GM13976 (cell line): ENCODE measurements at regions not wholly inside any gene's neighbourhood (a gene's known extent, or its start where the extent isn't known, plus 50 kb on each side); places are given as distances from the start of the nearest gene placed in this dataset.

ENCODE experiments used
- DNase-seq: peaks from one replicate; pipeline ENCODE4 v3.0.0; 2012; ENCODE audit warnings: low spot score
- in situ Hi-C: fragments of 300-500 bp; cut with MboI; formaldehyde crosslinking; loops from one replicate; pipeline ENCODE4 v1.12.0; 2022; ENCODE audit warnings: low sequenced_read_pairs, mixed read lengths, inconsistent platforms; ENCODE audit not compliant: unreplicated experiment
- TF ChIP-seq, protein P1 (sequence below): IDR thresholded peaks from 2 replicates; pipeline ENCODE4 v1.5.1; 2012; ENCODE audit warnings: borderline replicate concordance, mild to moderate bottlenecking; ENCODE audit not compliant: insufficient read depth; ENCODE audit errors: extremely low read depth, missing control alignments, control extremely low read depth

DNA sequence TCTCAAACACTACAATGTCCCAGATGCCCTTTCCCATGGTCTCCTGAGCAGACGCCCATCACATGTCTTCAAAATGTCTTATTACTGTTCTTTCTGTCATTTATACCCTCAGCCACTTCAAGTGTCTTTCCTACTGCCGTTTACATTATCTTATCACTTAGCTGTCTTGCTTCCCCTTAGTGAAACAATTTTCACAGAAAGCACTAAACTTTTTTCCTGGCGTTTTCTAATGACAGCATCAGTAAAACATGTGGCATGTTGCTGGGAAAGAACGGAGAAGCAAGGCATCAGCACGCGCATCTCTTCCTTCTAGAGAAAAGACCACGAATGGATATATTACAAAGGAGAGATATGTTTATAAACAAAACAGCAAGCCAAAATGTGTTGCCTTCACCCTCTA, 189.7 kb upstream of the SLIT2 start:
- DNase-seq: no peak
- TF ChIP-seq, protein P1, sequence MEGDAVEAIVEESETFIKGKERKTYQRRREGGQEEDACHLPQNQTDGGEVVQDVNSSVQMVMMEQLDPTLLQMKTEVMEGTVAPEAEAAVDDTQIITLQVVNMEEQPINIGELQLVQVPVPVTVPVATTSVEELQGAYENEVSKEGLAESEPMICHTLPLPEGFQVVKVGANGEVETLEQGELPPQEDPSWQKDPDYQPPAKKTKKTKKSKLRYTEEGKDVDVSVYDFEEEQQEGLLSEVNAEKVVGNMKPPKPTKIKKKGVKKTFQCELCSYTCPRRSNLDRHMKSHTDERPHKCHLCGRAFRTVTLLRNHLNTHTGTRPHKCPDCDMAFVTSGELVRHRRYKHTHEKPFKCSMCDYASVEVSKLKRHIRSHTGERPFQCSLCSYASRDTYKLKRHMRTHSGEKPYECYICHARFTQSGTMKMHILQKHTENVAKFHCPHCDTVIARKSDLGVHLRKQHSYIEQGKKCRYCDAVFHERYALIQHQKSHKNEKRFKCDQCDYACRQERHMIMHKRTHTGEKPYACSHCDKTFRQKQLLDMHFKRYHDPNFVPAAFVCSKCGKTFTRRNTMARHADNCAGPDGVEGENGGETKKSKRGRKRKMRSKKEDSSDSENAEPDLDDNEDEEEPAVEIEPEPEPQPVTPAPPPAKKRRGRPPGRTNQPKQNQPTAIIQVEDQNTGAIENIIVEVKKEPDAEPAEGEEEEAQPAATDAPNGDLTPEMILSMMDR: no peak
- in situ Hi-C loops: no loop called here

DNA sequence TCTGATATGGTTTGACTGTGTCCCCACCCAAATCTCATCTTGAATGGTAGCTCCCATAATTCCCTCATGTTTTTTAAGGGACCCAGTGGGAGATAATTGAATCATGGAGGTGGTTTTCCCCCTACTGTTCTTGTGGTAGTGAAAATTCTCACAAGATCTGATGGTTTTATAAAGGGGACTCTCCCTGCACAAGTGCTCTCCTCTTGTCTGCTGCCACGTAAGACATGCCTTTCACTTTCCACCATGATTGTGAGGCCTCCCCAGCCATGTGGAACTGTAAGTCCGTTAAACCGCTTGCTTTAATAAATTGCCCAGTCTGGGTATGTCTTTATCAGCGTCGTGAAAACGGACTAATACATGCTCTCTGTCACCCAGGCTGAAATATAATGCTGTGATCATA, 200.9 kb upstream of the SLIT2 start:
- in situ Hi-C loops: no loop called here

DNA sequence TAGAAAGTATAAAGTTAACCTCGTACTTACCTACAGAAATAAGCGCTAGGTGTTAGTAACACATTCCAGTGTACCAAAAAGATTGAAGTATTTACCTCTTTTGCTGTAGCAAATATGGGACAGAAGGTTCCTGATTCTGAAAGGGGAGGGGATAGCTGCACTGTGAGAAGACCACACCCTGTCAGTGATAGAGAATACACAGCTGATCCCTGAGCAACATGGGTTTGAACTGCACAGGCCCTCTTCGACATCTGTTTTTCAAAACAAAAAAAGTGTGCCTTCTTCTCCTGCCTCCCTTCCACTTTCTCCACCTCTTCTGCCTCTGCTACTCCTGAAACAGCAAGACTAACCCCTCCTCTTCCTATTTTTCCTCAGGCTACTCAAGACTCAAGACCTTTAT, 201.8 kb upstream of the SLIT2 start:
- TF ChIP-seq, protein P1: no peak
- DNase-seq: no peak
- in situ Hi-C loops: no loop called here

More for the DNA sequence above, 200.9 kb upstream of the SLIT2 start:
- TF ChIP-seq, protein P1: no peak
- no peak for DNase-seq

DNA sequence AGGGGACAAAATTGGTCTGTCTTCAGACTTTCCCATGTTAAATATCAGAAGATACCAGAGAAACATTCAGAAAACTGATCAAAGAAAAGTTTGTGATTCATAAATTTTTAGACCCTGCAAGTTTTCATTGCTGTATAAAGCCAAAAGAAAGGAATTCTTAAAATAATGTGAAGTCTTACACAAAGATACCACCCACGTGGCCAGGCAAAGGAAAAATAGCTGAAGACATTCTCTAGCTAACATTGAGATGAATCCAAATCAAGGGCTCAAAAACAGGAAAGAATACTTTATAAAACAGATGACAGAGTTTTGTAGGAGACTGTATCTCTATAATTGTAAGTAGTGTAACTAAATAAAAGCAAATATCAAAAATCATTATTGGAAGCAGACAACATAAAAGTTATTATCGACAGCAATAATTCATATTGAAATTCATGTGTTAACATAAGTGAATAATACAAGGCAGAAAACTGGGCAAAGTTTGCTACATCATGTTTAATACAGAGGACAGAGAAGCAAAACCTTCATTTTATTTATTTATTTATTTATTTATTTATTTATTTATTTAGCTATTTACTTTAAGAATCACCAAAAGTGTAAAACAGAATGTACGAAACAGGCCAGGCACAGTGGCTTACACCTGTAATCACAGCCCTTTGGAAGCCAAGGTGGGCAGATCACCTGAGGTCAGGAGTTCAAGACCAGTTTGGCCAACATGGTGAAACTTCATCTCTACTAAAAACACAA, 204.6 kb upstream of the SLIT2 start:
- DNase-seq: no peak
- in situ Hi-C loops: no loop called here
- TF ChIP-seq, protein P1: no peak

DNA sequence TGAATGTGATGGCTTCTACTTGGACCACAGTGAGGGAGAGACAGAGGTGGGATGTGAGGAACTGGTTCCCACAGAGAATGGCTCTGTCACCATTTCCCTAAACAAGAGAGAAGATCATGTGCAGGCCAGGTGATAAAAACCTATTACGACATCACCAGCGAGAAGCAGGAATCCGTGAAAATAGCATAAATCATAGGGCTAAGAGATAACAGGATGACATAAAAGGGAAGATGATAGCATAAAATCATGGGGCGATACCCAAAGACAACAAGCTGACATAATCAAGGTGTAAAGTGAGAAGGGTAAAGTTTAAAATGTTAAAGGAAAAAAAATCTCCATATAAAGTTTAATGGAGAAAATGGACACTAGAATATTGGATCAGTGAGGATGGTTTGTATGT, 205.5 kb upstream of the SLIT2 start:
- in situ Hi-C loops: no loop called here
- no peak for DNase-seq
- TF ChIP-seq, protein P1: no peak

DNA sequence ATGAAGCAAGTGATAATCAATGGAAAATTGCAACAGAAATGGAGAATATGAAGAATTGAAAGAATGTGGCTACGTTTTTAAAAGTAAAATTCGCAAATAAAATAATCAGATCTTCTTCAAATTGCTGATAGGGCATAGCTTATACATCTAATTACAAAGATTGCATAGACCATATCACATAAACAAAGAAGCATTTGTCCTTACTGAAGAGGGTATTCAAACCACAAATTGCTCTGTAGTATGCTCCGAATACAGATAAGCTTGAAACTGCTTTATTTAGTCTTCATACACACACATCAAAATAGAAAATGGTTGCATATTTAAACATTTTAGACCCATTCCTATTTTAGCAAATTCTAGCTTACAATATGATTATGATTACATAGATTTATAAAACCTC, 206.7 kb upstream of the SLIT2 start:
- in situ Hi-C loops: no loop called here
- no peak for DNase-seq
- TF ChIP-seq, protein P1: no peak

DNA sequence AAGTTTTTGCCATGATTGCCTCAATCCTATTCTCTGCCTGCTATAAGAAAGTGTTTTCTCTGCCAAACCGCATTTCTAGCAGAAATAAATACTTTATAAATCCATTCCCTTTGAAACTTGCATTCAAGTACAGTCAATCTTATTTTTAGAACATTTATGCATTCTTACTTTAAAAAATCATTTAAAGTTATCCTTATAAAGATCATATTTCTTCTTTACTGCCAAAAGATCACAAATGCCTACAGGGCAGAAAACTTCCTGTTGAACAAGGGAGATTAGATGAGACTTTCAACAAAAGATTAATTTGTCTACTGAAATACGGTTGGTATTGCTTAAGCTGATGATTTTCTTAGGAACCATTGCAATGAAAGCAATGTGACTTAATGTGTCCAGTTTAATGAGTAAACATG, 207.2 kb upstream of the SLIT2 start:
- TF ChIP-seq, protein P1: no peak
- in situ Hi-C loops: no loop called here
- DNase-seq: no peak
